ENCODE measurements at regions not wholly inside any gene's neighbourhood (a gene's known extent, or its start where the extent isn't known, plus 50 kb on each side); places are given as distances from the start of the nearest gene placed in this dataset.

DNA sequence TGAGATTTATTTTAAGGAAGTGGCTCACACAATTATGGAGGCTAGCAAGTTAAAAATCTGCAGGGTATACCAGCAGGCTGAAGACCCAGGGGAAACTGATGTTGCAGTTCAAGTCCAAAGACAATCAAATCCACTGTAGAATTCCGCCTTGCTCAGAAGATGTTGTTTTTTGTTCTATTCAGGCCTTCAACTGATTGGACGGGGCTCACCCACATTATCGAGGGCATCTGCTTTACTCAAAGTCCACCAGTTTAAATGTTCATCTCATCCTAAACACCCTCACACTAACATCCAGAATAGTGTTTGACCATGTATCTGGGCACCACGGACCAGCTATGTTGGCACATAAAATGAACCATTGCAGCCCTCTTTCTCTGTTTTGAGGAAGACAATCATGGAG is 211.2 kb upstream of the GPR26 start:
- H3F3A ChIP-seq (ENCODE audit: low read depth) = no peaks in the 10 kb centered on the region
- H3K9me2 ChIP-seq (replicated peaks; ENCODE audit: low read depth, low read length) = no peaks in the 10 kb centered on the region
- no peak for TF ChIP-seq EZH2phosphoT487 (IDR thresholded peaks at IDR 0.05; ENCODE audit: borderline replicate concordance)
- TF ChIP-seq, protein P1, sequence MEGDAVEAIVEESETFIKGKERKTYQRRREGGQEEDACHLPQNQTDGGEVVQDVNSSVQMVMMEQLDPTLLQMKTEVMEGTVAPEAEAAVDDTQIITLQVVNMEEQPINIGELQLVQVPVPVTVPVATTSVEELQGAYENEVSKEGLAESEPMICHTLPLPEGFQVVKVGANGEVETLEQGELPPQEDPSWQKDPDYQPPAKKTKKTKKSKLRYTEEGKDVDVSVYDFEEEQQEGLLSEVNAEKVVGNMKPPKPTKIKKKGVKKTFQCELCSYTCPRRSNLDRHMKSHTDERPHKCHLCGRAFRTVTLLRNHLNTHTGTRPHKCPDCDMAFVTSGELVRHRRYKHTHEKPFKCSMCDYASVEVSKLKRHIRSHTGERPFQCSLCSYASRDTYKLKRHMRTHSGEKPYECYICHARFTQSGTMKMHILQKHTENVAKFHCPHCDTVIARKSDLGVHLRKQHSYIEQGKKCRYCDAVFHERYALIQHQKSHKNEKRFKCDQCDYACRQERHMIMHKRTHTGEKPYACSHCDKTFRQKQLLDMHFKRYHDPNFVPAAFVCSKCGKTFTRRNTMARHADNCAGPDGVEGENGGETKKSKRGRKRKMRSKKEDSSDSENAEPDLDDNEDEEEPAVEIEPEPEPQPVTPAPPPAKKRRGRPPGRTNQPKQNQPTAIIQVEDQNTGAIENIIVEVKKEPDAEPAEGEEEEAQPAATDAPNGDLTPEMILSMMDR (conservative IDR thresholded peaks at IDR 0.05; ENCODE audit: low read length) = no peak

DNA sequence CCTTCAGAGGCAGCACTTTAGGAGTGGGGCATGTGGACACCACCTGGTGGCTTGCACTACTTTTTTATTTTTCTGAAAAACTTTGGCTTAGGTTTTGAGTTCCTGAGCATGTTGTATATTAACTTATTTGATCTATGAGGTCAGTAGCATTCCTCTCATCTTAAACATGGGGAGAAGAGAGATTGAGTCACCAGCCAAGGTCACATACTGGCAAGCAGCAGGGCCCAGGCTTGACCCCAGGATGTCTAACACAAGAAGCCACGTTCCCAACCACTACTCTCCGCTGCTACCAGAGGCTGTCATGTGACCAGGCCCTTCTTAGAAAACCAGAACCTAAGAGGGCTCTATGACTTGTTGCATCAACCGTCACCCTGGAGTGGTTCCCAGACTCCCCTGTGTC is 210.3 kb upstream of the GPR26 start:
- Histone ChIP-seq H3K9me3 (ENCODE audit: insufficient read depth, low read depth, low read length) (no peaks in the 10 kb centered on the region; the same call in 1 of the 2 replicates), H3K4me1 (ENCODE audit: insufficient read depth, low read length, poor library complexity, severe bottlenecking) (no peaks in the 10 kb centered on the region), H3K9ac (ENCODE audit: low read depth, low read length, poor library complexity, severe bottlenecking) (no peak overlapping the region), H3F3A (ENCODE audit: low read depth) (no peaks in the 10 kb centered on the region), H3K4me2 (ENCODE audit: low read depth, low read length, poor library complexity, severe bottlenecking) (no peak overlapping the region), H3K36me3 (ENCODE audit: insufficient read depth, low read length) (no peaks in the 10 kb centered on the region), H3K9me2 (replicated peaks; ENCODE audit: low read depth, low read length) (no peaks in the 10 kb centered on the region), H2AFZ (ENCODE audit: low read length) (no peak overlapping the region), H3K4me3 (ENCODE audit: low read length, poor library complexity, severe bottlenecking) (no peak overlapping the region), H3K79me2 (ENCODE audit: insufficient read depth, low read length) (no peaks in the 10 kb centered on the region), H4K20me1 (ENCODE audit: insufficient read depth, low read length, poor library complexity, severe bottlenecking) (no peaks in the 10 kb centered on the region), H3K27me3 (ENCODE audit: insufficient read depth, low read length, poor library complexity, severe bottlenecking) (no peaks in the 10 kb centered on the region)
- TF ChIP-seq, protein P1 (conservative IDR thresholded peaks at IDR 0.05; ENCODE audit: low read length) = no peak
- TF ChIP-seq EZH2phosphoT487 (IDR thresholded peaks at IDR 0.05; ENCODE audit: borderline replicate concordance) = no peak

More for the DNA sequence above, 211.2 kb upstream of the GPR26 start:
- Histone ChIP-seq H3K4me2 (ENCODE audit: low read depth, low read length, poor library complexity, severe bottlenecking) (no peak overlapping the region), H4K20me1 (ENCODE audit: insufficient read depth, low read length, poor library complexity, severe bottlenecking) (no peaks in the 10 kb centered on the region), H3K9me3 (ENCODE audit: insufficient read depth, low read depth, low read length) (no peaks in the 10 kb centered on the region; the same call in 1 of the 2 replicates), H3K4me3 (ENCODE audit: low read length, poor library complexity, severe bottlenecking) (no peak overlapping the region), H3K27me3 (ENCODE audit: insufficient read depth, low read length, poor library complexity, severe bottlenecking) (no peaks in the 10 kb centered on the region), H3K9ac (ENCODE audit: low read depth, low read length, poor library complexity, severe bottlenecking) (no peak overlapping the region), H3K4me1 (ENCODE audit: insufficient read depth, low read length, poor library complexity, severe bottlenecking) (no peaks in the 10 kb centered on the region), H3K79me2 (ENCODE audit: insufficient read depth, low read length) (no peaks in the 10 kb centered on the region), H3K36me3 (ENCODE audit: insufficient read depth, low read length) (no peaks in the 10 kb centered on the region), H2AFZ (ENCODE audit: low read length) (no peak overlapping the region)

DNA sequence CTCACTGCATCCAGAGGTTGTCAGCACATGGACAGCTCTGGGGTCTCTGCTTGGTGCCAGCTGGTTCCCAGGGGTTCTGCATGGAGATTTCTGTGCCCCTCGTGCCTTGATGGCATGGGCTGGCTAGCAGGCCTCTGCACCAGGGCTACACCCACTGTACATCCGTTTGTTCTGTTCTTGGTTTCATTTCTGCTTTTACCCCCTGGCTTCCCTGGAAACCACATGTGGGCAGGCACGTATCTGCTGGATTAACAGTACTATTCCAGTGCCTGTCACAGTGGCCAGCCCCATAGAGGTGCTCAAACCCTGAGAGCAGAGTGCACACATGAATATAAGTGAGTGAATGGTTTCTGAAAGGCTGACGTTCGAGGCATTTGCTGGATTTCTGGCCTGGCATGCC is 207.2 kb upstream of the GPR26 start:
- Histone ChIP-seq H4K20me1 (ENCODE audit: insufficient read depth, low read length, poor library complexity, severe bottlenecking) (no peaks in the 10 kb centered on the region), H3K36me3 (ENCODE audit: insufficient read depth, low read length) (no peaks in the 10 kb centered on the region), H3K9me2 (replicated peaks; ENCODE audit: low read depth, low read length) (no peaks in the 10 kb centered on the region), H3F3A (ENCODE audit: low read depth) (no peaks in the 10 kb centered on the region), H3K79me2 (ENCODE audit: insufficient read depth, low read length) (no peaks in the 10 kb centered on the region), H3K4me1 (ENCODE audit: insufficient read depth, low read length, poor library complexity, severe bottlenecking) (no peaks in the 10 kb centered on the region), H3K9ac (ENCODE audit: low read depth, low read length, poor library complexity, severe bottlenecking) (no peak overlapping the region), H3K9me3 (ENCODE audit: insufficient read depth, low read depth, low read length) (peaks cover 3% of the 10 kb centered on the region; the same call in 1 of the 2 replicates), H3K27me3 (ENCODE audit: insufficient read depth, low read length, poor library complexity, severe bottlenecking) (no peaks in the 10 kb centered on the region), H3K4me2 (ENCODE audit: low read depth, low read length, poor library complexity, severe bottlenecking) (no peak overlapping the region), H2AFZ (ENCODE audit: low read length) (no peak overlapping the region), H3K4me3 (ENCODE audit: low read length, poor library complexity, severe bottlenecking) (no peak overlapping the region)
- TF ChIP-seq EZH2phosphoT487 (IDR thresholded peaks at IDR 0.05; ENCODE audit: borderline replicate concordance) = no peak
- TF ChIP-seq, protein P1 (conservative IDR thresholded peaks at IDR 0.05; ENCODE audit: low read length) = no peak
